Central memory CD8-positive, alpha-beta T cell (primary cell): ENCODE measurements at regions not wholly inside any gene's neighbourhood (a gene's known extent, or its start where the extent isn't known, plus 50 kb on each side); places are given as distances from the start of the nearest gene placed in this dataset.

Experiments
- ATAC-seq: fragments of 150-1000 bp; cut with Tn5 transposase; replicated peaks from 2 replicates; pipeline ENCODE4 v1.10.0; 2022; ENCODE audit warnings: mild to moderate bottlenecking, moderate FRiP score, moderate number of reproducible peaks; ENCODE audit not compliant: poor library complexity, severe bottlenecking; ENCODE audit errors: extremely low read depth
- DNase-seq, 2 donors: peaks; one replicate each; pipeline ENCODE4 v3.0.0; 2021; ENCODE audit warnings: low spot score in 2 of 2
- H3K27ac Mint-ChIP-seq: one replicate; pipeline ENCODE4 v1.8.0; 2022; ENCODE audit warnings: low read depth, mild to moderate bottlenecking, moderate library complexity, mixed read lengths
- H3K27me3 Mint-ChIP-seq: one replicate; pipeline ENCODE4 v1.8.0; 2022; ENCODE audit warnings: mixed read lengths
- H3K36me3 Mint-ChIP-seq: one replicate; pipeline ENCODE4 v1.8.0; 2022; ENCODE audit warnings: mild to moderate bottlenecking, moderate library complexity, mixed read lengths; ENCODE audit not compliant: insufficient read depth
- H3K4me1 Mint-ChIP-seq: one replicate; pipeline ENCODE4 v1.8.0; 2022; ENCODE audit warnings: mixed read lengths
- H3K4me3 Mint-ChIP-seq: one replicate; pipeline ENCODE4 v1.8.0; 2022; ENCODE audit warnings: mild to moderate bottlenecking, moderate library complexity, mixed read lengths
- H3K9me3 Mint-ChIP-seq: one replicate; pipeline ENCODE4 v1.8.0; 2022; ENCODE audit warnings: mixed read lengths

- Mint-ChIP-seq H3K4me3 (no peak overlapping the region), H3K27me3 (peaks cover 73% of the 10 kb centered on the region), H3K9me3 (peaks cover 11% of the 10 kb centered on the region)
Observed at GRCh38 chr16:86170720-86171119, 271.8 kb downstream of the IRF8 start.

GRCh38 chr16:86171329-86171728 is 272.4 kb downstream of the IRF8 start:
- no peak for ATAC-seq
- Mint-ChIP-seq H3K9me3 (peaks cover 5% of the 10 kb centered on the region), H3K27me3 (peaks cover 67% of the 10 kb centered on the region), H3K27ac (no peak overlapping the region), H3K4me3 (no peak overlapping the region), H3K4me1 (no peaks in the 10 kb centered on the region), H3K36me3 (no peaks in the 10 kb centered on the region)
- no peak for DNase-seq

More at GRCh38 chr16:86170720-86171119, 271.8 kb downstream of the IRF8 start:
- Mint-ChIP-seq H3K27ac (no peak overlapping the region), H3K36me3 (no peaks in the 10 kb centered on the region), H3K4me1 (no peaks in the 10 kb centered on the region)
- ATAC-seq (no peak), DNase-seq (no peak)

- DNase-seq = no peak
Observed at GRCh38 chr16:86175816-86176215, 276.9 kb downstream of the IRF8 start.

GRCh38 chr16:86176462-86176861 is 277.5 kb downstream of the IRF8 start:
- Mint-ChIP-seq H3K4me1 (no peaks in the 10 kb centered on the region), H3K27me3 (peaks cover 30% of the 10 kb centered on the region), H3K27ac (no peak overlapping the region), H3K9me3 (no peaks in the 10 kb centered on the region), H3K36me3 (no peaks in the 10 kb centered on the region), H3K4me3 (no peak overlapping the region)
- no peak for ATAC-seq
- no peak for DNase-seq

More at GRCh38 chr16:86175816-86176215, 276.9 kb downstream of the IRF8 start:
- H3K27me3 Mint-ChIP-seq = peaks cover 36% of the 10 kb centered on the region
- no peak overlapping the region for H3K4me3 Mint-ChIP-seq
- no peaks in the 10 kb centered on the region for H3K4me1 Mint-ChIP-seq
- H3K27ac Mint-ChIP-seq = no peak overlapping the region
- no peaks in the 10 kb centered on the region for H3K9me3 Mint-ChIP-seq
- H3K36me3 Mint-ChIP-seq = no peaks in the 10 kb centered on the region
- ATAC-seq = no peak

- H3K4me1 Mint-ChIP-seq = no peaks in the 10 kb centered on the region
- H3K27ac Mint-ChIP-seq = no peak overlapping the region
- no peaks in the 10 kb centered on the region for H3K27me3 Mint-ChIP-seq
- no peaks in the 10 kb centered on the region for H3K9me3 Mint-ChIP-seq
- no peak overlapping the region for H3K4me3 Mint-ChIP-seq
- no peak for ATAC-seq
- no peak for DNase-seq
- no peaks in the 10 kb centered on the region for H3K36me3 Mint-ChIP-seq
Observed at GRCh38 chr16:86180244-86180643, 281.3 kb downstream of the IRF8 start.

GRCh38 chr16:86180780-86181179 is 281.8 kb downstream of the IRF8 start:
- Mint-ChIP-seq H3K36me3 (no peaks in the 10 kb centered on the region), H3K4me3 (no peak overlapping the region), H3K27ac (no peak overlapping the region), H3K27me3 (no peaks in the 10 kb centered on the region), H3K4me1 (no peaks in the 10 kb centered on the region), H3K9me3 (no peaks in the 10 kb centered on the region)
- no peak for DNase-seq
- no peak for ATAC-seq

GRCh38 chr16:86181526-86181925 is 282.6 kb downstream of the IRF8 start:
- H3K36me3 Mint-ChIP-seq = no peaks in the 10 kb centered on the region
- no peak overlapping the region for H3K4me3 Mint-ChIP-seq
- H3K9me3 Mint-ChIP-seq = no peaks in the 10 kb centered on the region
- H3K4me1 Mint-ChIP-seq = no peaks in the 10 kb centered on the region
- H3K27me3 Mint-ChIP-seq = no peaks in the 10 kb centered on the region
- DNase-seq = no peak
- H3K27ac Mint-ChIP-seq = no peak overlapping the region
- ATAC-seq = no peak

- ATAC-seq (no peak), DNase-seq (no peak)
- Mint-ChIP-seq H3K27ac (no peak overlapping the region), H3K9me3 (no peaks in the 10 kb centered on the region), H3K4me3 (no peak overlapping the region), H3K36me3 (no peaks in the 10 kb centered on the region), H3K4me1 (no peaks in the 10 kb centered on the region), H3K27me3 (no peaks in the 10 kb centered on the region)
Observed at GRCh38 chr16:86184185-86184584, 285.2 kb downstream of the IRF8 start.

- H3K4me3 Mint-ChIP-seq = no peak overlapping the region
- ATAC-seq (no peak), DNase-seq (no peak)
- no peaks in the 10 kb centered on the region for H3K36me3 Mint-ChIP-seq
- H3K27me3 Mint-ChIP-seq = no peaks in the 10 kb centered on the region
- no peaks in the 10 kb centered on the region for H3K9me3 Mint-ChIP-seq
- no peak overlapping the region for H3K27ac Mint-ChIP-seq
- no peaks in the 10 kb centered on the region for H3K4me1 Mint-ChIP-seq
Observed at GRCh38 chr16:86185089-86185488, 286.1 kb downstream of the IRF8 start.

- Mint-ChIP-seq H3K9me3 (no peaks in the 10 kb centered on the region), H3K36me3 (no peaks in the 10 kb centered on the region), H3K4me1 (no peaks in the 10 kb centered on the region), H3K27ac (no peak overlapping the region), H3K27me3 (peaks cover 9% of the 10 kb centered on the region), H3K4me3 (no peak overlapping the region)
- ATAC-seq (no peak), DNase-seq (no peak)
Observed at GRCh38 chr16:86186313-86186712, 287.4 kb downstream of the IRF8 start.

- Mint-ChIP-seq H3K9me3 (no peaks in the 10 kb centered on the region), H3K4me1 (no peaks in the 10 kb centered on the region), H3K36me3 (no peaks in the 10 kb centered on the region), H3K4me3 (no peak overlapping the region), H3K27me3 (peaks cover 46% of the 10 kb centered on the region), H3K27ac (no peak overlapping the region)
- DNase-seq = no peak
- no peak for ATAC-seq
Observed at GRCh38 chr16:86189934-86190333, 291.0 kb downstream of the IRF8 start.

- no peak overlapping the region for H3K4me3 Mint-ChIP-seq
Observed at GRCh38 chr16:86191663-86192062, 292.7 kb downstream of the IRF8 start.

GRCh38 chr16:86193528-86194193 is 294.7 kb downstream of the IRF8 start:
- Mint-ChIP-seq H3K27me3 (peaks cover 83% of the 10 kb centered on the region), H3K4me1 (no peaks in the 10 kb centered on the region), H3K4me3 (no peak overlapping the region), H3K36me3 (no peaks in the 10 kb centered on the region), H3K27ac (no peak overlapping the region), H3K9me3 (no peaks in the 10 kb centered on the region)
- no peak for ATAC-seq
- DNase-seq = no peak

More at GRCh38 chr16:86191663-86192062, 292.7 kb downstream of the IRF8 start:
- no peaks in the 10 kb centered on the region for H3K9me3 Mint-ChIP-seq
- H3K27me3 Mint-ChIP-seq = peaks cover 63% of the 10 kb centered on the region
- DNase-seq (no peak), ATAC-seq (no peak)
- H3K4me1 Mint-ChIP-seq = no peaks in the 10 kb centered on the region
- no peak overlapping the region for H3K27ac Mint-ChIP-seq
- H3K36me3 Mint-ChIP-seq = no peaks in the 10 kb centered on the region
